ENCODE measurements at regions not wholly inside any gene's neighbourhood (a gene's known extent, or its start where the extent isn't known, plus 50 kb on each side); places are given as distances from the start of the nearest gene placed in this dataset.

DNA sequence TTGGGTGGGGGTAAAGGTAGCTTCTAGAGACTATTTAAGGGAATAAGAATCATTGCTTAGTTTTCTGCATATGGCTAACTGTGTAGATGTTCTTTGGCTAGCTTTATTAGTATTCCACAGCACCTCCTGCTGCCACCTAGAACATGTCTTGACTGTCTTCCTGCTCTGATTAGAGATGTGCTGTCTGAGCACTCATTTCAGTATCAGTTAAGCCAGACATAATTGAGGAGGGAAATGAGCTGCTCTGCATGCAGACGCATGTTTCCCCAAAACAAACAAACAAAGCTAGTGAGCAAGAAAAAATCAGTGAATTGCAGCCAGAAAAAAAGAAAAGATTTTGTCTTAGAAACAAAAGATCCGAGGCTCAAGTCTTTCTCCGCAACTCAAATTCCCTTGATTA, 402.2 kb downstream of the AASDHPPT start:
- FAIRE-seq (no peak), DNase-seq (ENCODE audit: low read depth, low spot score) (no peak)
- Histone ChIP-seq H3K36me3 (ENCODE audit: control insufficient read depth in 2 of 2, extremely low read depth in 1 of 2, insufficient read depth in 2 of 2, low read length in 2 of 2) (no peaks in the 10 kb centered on the region), H2AFZ (ENCODE audit: low read depth, low read length) (no peak overlapping the region), H3K9ac (replicated peaks; ENCODE audit: extremely low read depth, insufficient read depth, low read length) (no peak overlapping the region), H3K9me1 (replicated peaks; ENCODE audit: control insufficient read depth, extremely low read depth, insufficient read depth, low read length) (no peaks in the 10 kb centered on the region), H3K9me3 (replicated peaks; ENCODE audit: control insufficient read depth, insufficient read depth, low read length) (no peaks in the 10 kb centered on the region), H3K27ac (ENCODE audit: insufficient read depth, low read depth, low read length) (no peak overlapping the region), H3K27me3 (ENCODE audit: control insufficient read depth in 2 of 2, insufficient read depth in 2 of 2, low read length in 2 of 2) (no peaks in the 10 kb centered on the region), H3K79me2 (ENCODE audit: control insufficient read depth, insufficient read depth, low read length) (no peaks in the 10 kb centered on the region), H3K4me1 (ENCODE audit: control insufficient read depth, extremely low read depth, insufficient read depth, low read length) (peaks cover 12% of the 10 kb centered on the region), H4K20me1 (replicated peaks; ENCODE audit: control insufficient read depth, extremely low read depth, insufficient read depth, low read length) (no peaks in the 10 kb centered on the region), H3K4me3 (replicated peaks in 1 of 3; ENCODE audit: insufficient read depth in 1 of 3, low read depth in 1 of 3, low read length in 3 of 3) (no peak overlapping the region), H3K4me2 (ENCODE audit: insufficient read depth, low read length) (no peak overlapping the region)
- ChIA-PET CTCF (interaction anchor here (1.5 kb wide), 1 partner anchor 9 kb away, joined by 5 read pairs; no protein-coding TSS in a partner anchor), POLR2A (no interaction called here)
- no TSS peak for BruUV-seq (replicated peaks)
- TF ChIP-seq EZH2 (IDR thresholded peaks at IDR 0.05; ENCODE audit: borderline replicate concordance, low read depth, low read length, severe bottlenecking): no peak
- TF ChIP-seq POLR2AphosphoS5 (IDR thresholded peaks at IDR 0.05; ENCODE audit: insufficient read depth, low read depth, low read length): no peak
- no peak for TF ChIP-seq FOS (IDR thresholded peaks at IDR 0.05; ENCODE audit: borderline replicate concordance, insufficient read depth, low read length)
- no peak for TF ChIP-seq MYC (IDR thresholded peaks at IDR 0.05; ENCODE audit: low read depth, low read length)
- TF ChIP-seq MAX (IDR thresholded peaks at IDR 0.05; ENCODE audit: insufficient read depth, insufficient read length): no peak
- no peak for TF ChIP-seq GATA2 (IDR thresholded peaks at IDR 0.05; ENCODE audit: insufficient read depth, insufficient read length, low read depth, low read length)
- no peak for TF ChIP-seq POLR2A (IDR thresholded peaks at IDR 0.05; ENCODE audit: low read depth, low read length)
- dilution Hi-C loops (cut with MboI; ENCODE audit: extremely low pct_ligation_motif_present, low sequenced_read_pairs) (no loop called here), intact Hi-C loops (cut with micrococcal nuclease) (no loop called here)

DNA sequence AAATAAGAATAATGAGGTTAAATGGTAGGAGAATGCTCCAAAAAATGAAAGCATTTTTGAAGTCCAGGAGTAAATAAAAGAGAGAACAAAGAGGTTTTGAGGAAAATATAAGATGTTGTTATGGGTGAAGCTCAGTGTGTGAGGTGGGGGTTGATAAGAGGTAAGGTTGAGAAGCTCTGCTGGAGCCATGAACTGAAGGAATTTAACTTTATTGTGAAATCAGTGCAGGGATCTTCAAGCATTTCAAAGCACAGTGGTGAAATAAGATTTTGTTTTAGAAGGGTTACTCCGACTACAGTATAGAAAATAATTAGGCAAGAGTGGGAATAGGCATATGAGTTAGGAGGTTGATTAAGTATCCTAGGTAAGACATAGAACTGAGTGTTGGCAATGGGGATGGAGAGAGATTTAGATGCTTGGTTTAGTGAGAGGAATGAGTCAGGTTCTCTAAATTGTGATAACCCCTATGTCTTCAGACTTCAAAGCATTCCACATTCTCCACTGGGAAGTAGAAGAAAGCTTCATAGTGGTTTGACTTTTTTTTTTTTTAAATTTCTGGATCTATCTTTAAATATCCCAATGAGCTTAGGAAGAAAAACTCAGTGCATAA, 403.2 kb downstream of the AASDHPPT start:
- TF ChIP-seq GATA2 (IDR thresholded peaks at IDR 0.05; ENCODE audit: insufficient read depth, insufficient read length, low read depth, low read length) (no peak), POLR2A (IDR thresholded peaks at IDR 0.05; ENCODE audit: low read depth, low read length) (no peak), FOS (IDR thresholded peaks at IDR 0.05; ENCODE audit: borderline replicate concordance, insufficient read depth, low read length) (no peak), CTCF (IDR thresholded peaks at IDR 0.05; ENCODE audit: extremely low read depth in 1 of 2, insufficient read depth in 1 of 2, low read depth in 1 of 2, low read length in 2 of 2) (no peak), JUN (IDR thresholded peaks at IDR 0.05; ENCODE audit: borderline replicate concordance, insufficient read depth, insufficient read length, low read depth) (no peak), EZH2 (IDR thresholded peaks at IDR 0.05; ENCODE audit: borderline replicate concordance, low read depth, low read length, severe bottlenecking) (no peak), MYC (IDR thresholded peaks at IDR 0.05; ENCODE audit: low read depth, low read length) (no peak), POLR2AphosphoS5 (IDR thresholded peaks at IDR 0.05; ENCODE audit: insufficient read depth, low read depth, low read length) (no peak), MAX (IDR thresholded peaks at IDR 0.05; ENCODE audit: insufficient read depth, insufficient read length) (no peak)
- dilution Hi-C loops (cut with MboI; ENCODE audit: extremely low pct_ligation_motif_present, low sequenced_read_pairs): no loop called here
- no peak for FAIRE-seq

More for the DNA sequence above, 403.2 kb downstream of the AASDHPPT start:
- Histone ChIP-seq H3K27me3 (ENCODE audit: control insufficient read depth in 2 of 2, insufficient read depth in 2 of 2, low read length in 2 of 2) (no peaks in the 10 kb centered on the region), H3K27ac (ENCODE audit: insufficient read depth, low read depth, low read length) (no peak overlapping the region), H3K4me3 (replicated peaks in 1 of 3; ENCODE audit: insufficient read depth in 1 of 3, low read depth in 1 of 3, low read length in 3 of 3) (no peak overlapping the region), H3K4me1 (ENCODE audit: control insufficient read depth, extremely low read depth, insufficient read depth, low read length) (peaks cover 12% of the 10 kb centered on the region), H4K20me1 (replicated peaks; ENCODE audit: control insufficient read depth, extremely low read depth, insufficient read depth, low read length) (no peaks in the 10 kb centered on the region), H3K4me2 (ENCODE audit: insufficient read depth, low read length) (no peak overlapping the region), H3K79me2 (ENCODE audit: control insufficient read depth, insufficient read depth, low read length) (no peaks in the 10 kb centered on the region), H3K9ac (replicated peaks; ENCODE audit: extremely low read depth, insufficient read depth, low read length) (no peak overlapping the region), H3K9me1 (replicated peaks; ENCODE audit: control insufficient read depth, extremely low read depth, insufficient read depth, low read length) (no peaks in the 10 kb centered on the region), H3K9me3 (replicated peaks; ENCODE audit: control insufficient read depth, insufficient read depth, low read length) (no peaks in the 10 kb centered on the region), H2AFZ (ENCODE audit: low read depth, low read length) (no peak overlapping the region), H3K36me3 (ENCODE audit: control insufficient read depth in 2 of 2, extremely low read depth in 1 of 2, insufficient read depth in 2 of 2, low read length in 2 of 2) (no peaks in the 10 kb centered on the region)
- intact Hi-C loops (cut with micrococcal nuclease): no loop called here
- no TSS peak for BruUV-seq (replicated peaks)
- DNase-seq (ENCODE audit: low read depth, low spot score): no peak
- POLR2A ChIA-PET: no interaction called here
- CTCF ChIA-PET: interaction anchor here (1.5 kb wide), 1 partner anchor 10 kb away, joined by 5 read pairs; no protein-coding TSS in a partner anchor

All from endothelial cell of umbilical vein (primary cell).